GM11168 (cell line): ENCODE measurements at regions not wholly inside any gene's neighbourhood (a gene's known extent, or its start where the extent isn't known, plus 50 kb on each side); places are given as distances from the start of the nearest gene placed in this dataset.

Source experiments
- in situ Hi-C: fragments of 300-500 bp; cut with MboI; formaldehyde crosslinking; loops from one replicate; pipeline ENCODE4 v1.12.0; 2022; ENCODE audit warnings: low sequenced_read_pairs; ENCODE audit not compliant: unreplicated experiment

GRCh38 chr4:13196721-13197120 is 287.4 kb downstream of the RAB28 start:
- in situ Hi-C loops = no loop called here

GRCh38 chr4:13193662-13194061 is 290.5 kb downstream of the RAB28 start:
- in situ Hi-C loops = no loop called here

- in situ Hi-C loops = no loop called here
Observed at GRCh38 chr4:13190093-13190721, 293.9 kb downstream of the RAB28 start.

GRCh38 chr4:13184199-13184598 is 299.9 kb downstream of the RAB28 start:
- in situ Hi-C loops = no loop called here

- in situ Hi-C loops = no loop called here
Observed at GRCh38 chr4:13182133-13182532, 302.0 kb downstream of the RAB28 start.

GRCh38 chr4:13181681-13182080 is 302.5 kb downstream of the RAB28 start:
- in situ Hi-C loops = no loop called here

DNA sequence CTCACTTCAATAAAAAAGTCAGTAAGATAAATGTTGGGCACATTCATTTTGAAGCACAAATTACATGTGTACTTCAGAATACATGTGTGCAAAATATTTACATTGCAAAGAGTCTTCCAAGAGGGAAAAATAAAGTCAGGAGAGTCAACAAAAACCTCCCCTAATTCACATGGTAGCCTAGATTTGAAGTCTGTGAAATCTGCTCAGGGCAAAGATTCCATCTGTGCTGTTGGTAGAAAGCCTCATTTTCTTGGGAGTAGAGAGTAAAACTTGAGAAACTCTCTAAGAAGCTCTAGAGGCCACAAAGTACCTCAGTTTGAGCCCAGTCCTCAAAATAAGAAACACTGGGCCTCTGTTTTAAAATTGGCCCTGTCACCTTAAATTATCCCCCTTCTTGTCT is 303.4 kb downstream of the RAB28 start:
- in situ Hi-C loops = no loop called here

DNA sequence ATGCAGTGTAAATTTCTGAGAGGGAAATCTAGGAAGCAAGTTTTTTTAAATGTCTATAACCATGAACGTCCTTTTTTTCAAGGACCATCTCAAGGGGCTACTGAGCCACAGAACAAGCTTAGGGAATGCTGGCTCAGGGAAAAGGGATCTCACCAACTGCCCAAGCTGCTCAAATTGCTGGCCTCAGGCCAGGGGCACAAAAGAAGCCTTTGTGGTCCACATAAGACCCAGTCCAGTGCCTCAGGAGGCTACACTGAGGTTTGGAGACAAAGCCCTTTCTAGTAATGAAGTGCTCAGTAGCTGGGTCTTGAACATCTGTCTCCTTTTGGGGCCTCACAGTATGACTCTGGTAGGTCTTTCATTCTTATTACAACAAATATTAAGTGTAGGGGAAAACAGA is 305.5 kb downstream of the RAB28 start:
- in situ Hi-C loops = no loop called here

DNA sequence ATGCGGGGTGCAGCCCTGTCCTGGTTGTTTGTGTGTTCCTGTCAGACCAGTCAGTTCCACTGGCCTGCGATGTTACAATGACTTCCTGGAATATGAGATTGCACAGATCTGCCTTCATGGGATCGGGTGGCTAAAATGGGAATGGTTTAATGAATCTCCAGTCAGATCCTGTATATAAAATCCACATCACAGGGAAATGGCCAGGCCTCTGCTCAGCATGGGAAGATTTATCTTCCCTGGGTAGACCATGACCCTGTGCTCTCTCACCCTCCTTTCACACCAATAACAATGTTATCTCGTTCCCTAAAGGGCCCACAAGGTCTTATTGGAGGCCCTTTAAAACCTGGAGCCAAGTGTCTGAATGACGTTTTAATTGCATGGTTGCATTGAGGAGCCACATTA is 307.4 kb downstream of the RAB28 start:
- in situ Hi-C loops = no loop called here

DNA sequence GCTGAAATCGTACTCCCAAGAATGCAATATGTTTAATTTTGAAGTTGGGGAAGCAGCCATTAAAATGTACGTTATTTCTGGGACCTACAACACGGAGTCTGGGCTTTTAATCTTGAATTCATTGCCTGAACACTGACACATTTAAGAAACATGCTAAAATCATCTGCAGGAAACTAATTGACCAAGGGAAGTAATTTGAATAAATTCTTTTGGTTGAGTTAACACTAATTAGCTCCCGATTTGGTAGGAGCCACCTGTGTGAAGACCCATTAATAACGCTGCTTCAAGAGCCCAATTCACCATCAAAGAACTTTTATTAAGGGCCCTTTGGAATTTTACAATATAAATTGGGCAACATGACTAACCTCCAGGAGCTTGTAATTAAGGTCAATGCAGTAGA is 309.2 kb downstream of the RAB28 start:
- in situ Hi-C loops = no loop called here

DNA sequence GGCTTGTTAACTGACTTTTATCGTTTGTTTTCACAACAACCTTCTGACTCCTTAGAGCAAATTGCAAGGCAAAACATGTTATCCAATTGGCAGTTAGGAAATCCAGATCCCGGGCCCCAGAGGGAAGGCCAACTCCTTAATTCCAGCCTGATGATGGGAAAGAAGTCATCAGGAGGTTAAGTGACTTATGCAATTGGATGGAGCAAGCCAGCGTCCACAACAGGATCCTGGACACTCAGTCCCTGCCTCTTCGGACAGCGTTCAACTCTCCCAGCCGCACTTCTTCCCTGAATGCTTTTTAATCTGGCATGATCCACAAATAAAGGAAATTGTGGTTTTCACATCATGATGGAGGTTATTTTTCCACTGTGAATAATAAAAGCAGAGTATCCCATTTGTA is 310.1 kb downstream of the RAB28 start:
- in situ Hi-C loops = no loop called here

DNA sequence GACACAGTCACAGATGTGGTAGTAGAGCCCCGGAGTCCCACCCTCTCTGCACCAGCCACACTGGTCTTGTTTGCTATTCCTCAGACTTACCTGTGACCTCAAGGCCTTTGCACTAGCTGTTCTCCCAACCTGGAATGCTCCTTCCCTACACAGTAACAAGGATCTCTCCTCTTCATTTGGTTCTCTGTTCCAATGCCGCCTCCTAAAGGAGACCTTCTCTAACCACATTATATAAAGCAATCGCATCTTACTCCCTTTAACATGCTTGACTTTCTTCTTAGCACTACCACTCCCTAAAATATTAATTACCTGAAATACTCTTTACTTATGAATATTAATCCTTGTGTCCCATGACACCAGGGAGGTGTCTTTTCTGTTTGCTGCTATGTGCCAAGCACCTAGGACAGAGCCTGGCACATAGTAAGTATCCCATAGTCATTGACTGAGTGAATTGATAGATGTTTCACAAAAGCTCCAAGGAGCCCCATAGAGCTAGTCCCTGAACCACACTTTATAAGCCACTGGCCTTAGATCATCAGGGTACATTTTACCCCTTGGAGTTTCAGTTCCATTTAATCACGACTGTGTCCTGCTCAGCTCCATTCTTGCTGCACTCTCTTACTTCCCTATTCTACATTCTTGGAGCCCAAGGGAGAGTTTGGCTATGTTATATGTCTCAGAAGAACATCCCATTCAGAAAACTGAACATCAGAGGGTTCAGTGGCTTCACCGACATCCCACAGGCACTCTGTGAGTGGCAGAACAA is 312.7 kb downstream of the RAB28 start:
- in situ Hi-C loops = no loop called here

GRCh38 chr4:13169731-13170525 is 314.2 kb downstream of the RAB28 start:
- in situ Hi-C loops = no loop called here

- in situ Hi-C loops = no loop called here
Observed at GRCh38 chr4:13168326-13168725, 315.8 kb downstream of the RAB28 start.

GRCh38 chr4:13166214-13166613 is 317.9 kb downstream of the RAB28 start:
- in situ Hi-C loops = no loop called here

DNA sequence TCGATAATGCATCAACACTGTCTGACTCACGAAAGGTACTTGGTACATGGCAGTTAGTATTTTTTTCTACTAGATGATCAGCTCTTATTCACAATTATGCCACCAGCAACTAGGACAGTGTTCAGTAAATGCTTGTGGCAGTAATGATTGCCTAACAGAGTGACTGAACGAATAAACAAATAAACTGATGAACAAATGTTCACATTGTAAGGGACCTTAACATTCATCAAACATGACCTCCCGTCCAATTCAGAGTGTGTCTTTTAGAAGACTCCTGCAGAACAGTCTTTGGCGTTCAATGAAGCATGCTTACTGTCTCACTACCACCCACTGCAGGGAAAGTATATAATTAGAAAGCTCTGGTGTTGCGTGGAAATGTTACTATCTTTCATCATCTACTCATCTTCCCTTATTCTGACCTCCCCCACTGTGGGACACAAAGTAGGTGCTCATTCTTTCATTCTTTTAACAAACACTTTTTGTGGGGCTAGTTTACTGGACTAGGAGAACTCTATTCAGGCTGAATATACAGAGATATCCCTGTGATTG is 319.3 kb downstream of the RAB28 start:
- in situ Hi-C loops = no loop called here

DNA sequence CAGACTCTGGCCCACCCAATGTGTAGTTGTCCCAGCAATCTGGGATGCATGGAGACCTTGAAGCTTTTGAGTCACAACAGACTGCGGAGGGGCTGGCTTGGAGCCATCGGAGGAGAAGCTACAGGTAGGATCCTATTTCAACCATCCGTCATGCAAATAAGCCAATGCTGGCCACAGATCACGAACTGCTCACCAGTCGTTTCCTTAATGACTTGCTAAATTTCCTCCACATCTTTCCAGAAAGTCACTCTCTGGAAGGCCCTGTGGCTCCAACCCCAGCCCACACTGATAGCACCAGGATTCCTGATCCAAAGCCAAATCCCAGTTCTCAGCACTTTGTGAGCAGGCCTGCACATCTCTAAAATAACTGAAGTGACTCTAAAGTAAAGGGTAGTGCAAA is 321.3 kb downstream of the RAB28 start:
- in situ Hi-C loops = no loop called here

- in situ Hi-C loops = no loop called here
Observed at GRCh38 chr4:13160920-13161319, 323.2 kb downstream of the RAB28 start.

- in situ Hi-C loops = no loop called here
Observed at GRCh38 chr4:13159041-13159620, 325.0 kb downstream of the RAB28 start.

DNA sequence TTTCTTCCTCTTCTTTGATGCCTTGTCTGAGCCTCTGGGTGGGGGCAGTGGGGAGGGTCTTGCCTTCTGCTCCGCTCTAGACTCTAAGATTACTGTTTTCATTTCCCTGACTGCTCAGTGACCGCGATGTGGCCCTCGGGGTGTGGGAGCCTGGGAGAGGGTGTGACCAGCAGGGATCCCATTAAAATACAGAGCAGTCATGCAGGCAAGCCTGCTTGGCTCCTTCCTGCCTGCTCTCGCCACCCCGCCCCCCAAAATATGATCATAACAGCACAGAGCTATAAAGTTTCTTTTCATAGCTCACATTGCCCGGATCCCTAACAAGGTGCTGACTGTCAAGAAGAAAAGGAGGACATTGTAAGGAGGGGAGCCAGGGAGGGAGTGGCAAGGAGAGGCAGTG is 332.9 kb downstream of the RAB28 start:
- in situ Hi-C loops = no loop called here
